GM12865 (cell line): ENCODE measurements at regions not wholly inside any gene's neighbourhood (a gene's known extent, or its start where the extent isn't known, plus 50 kb on each side); places are given as distances from the start of the nearest gene placed in this dataset.

Experiments used
- DNase-seq: peaks from one replicate; pipeline ENCODE4 v3.0.0; 2010; ENCODE audit warnings: low read depth
- H3K4me3 ChIP-seq: 2 replicates; pipeline ENCODE4 v1.5.1; 2011; ENCODE audit warnings: mild to moderate bottlenecking, low read depth, low read length, control low read depth
- CTCF ChIP-seq: IDR thresholded peaks from 2 replicates; pipeline ENCODE4 v1.5.1; 2011; ENCODE audit warnings: low read length, control low read depth, low read depth, inconsistent platforms; ENCODE audit not compliant: insufficient read depth; ENCODE audit errors: missing control alignments

GRCh38 chr6:51260003-51260402, 441.3 kb downstream of the TFAP2B start:
- no peak for DNase-seq
- H3K4me3 ChIP-seq, result no peak overlapping the region
- no peak for TF ChIP-seq CTCF

GRCh38 chr6:51261691-51262090, 443.0 kb downstream of the TFAP2B start:
- H3K4me3 ChIP-seq, result no peak overlapping the region
- DNase-seq, result no peak
- no peak for TF ChIP-seq CTCF

GRCh38 chr6:51265426-51265825, 446.8 kb downstream of the TFAP2B start:
- no peak for TF ChIP-seq CTCF
- no peak for DNase-seq

GRCh38 chr6:51266604-51267003, 447.9 kb downstream of the TFAP2B start:
- H3K4me3 ChIP-seq, result no peak overlapping the region
- TF ChIP-seq CTCF, result no peak
- no peak for DNase-seq

More at GRCh38 chr6:51265426-51265825, 446.8 kb downstream of the TFAP2B start:
- no peak overlapping the region for H3K4me3 ChIP-seq

- no peak for DNase-seq
- no peak for TF ChIP-seq CTCF
- no peak overlapping the region for H3K4me3 ChIP-seq
Observed at GRCh38 chr6:51268666-51269065, 450.0 kb downstream of the TFAP2B start.

GRCh38 chr6:51269876-51270275, 451.2 kb downstream of the TFAP2B start:
- H3K4me3 ChIP-seq, result no peak overlapping the region
- no peak for DNase-seq
- no peak for TF ChIP-seq CTCF

GRCh38 chr6:51271615-51272014, 452.9 kb downstream of the TFAP2B start:
- DNase-seq, result no peak
- H3K4me3 ChIP-seq, result no peak overlapping the region
- TF ChIP-seq CTCF, result no peak
